ENCODE measurements at regions not wholly inside any gene's neighbourhood (a gene's known extent, or its start where the extent isn't known, plus 50 kb on each side); places are given as distances from the start of the nearest gene placed in this dataset.

- no peak for TF ChIP-seq CTCF (conservative IDR thresholded peaks at IDR 0.05 in 1 of 2, IDR thresholded peaks at IDR 0.05 in 1 of 2; ENCODE audit: low read depth in 1 of 2, low read length in 2 of 2)
- TF ChIP-seq EZH2 (IDR thresholded peaks at IDR 0.05; ENCODE audit: low read length, missing control alignments) = no peak
Observed at GRCh38 chr5:28234356-28234968, 1196.1 kb upstream of the CDH9 start.

All from fibroblast of lung (primary cell).